C4-2B (cell line): ENCODE measurements at regions not wholly inside any gene's neighbourhood (a gene's known extent, or its start where the extent isn't known, plus 50 kb on each side); places are given as distances from the start of the nearest gene placed in this dataset.

ENCODE experiments used
- CTCF ChIP-seq: fragments of 450-650 bp; conservative IDR thresholded peaks from 2 replicates; pipeline ENCODE4 v1.5.1; 2017; ENCODE audit warnings: mild to moderate bottlenecking
- ZFX ChIP-seq: fragments of 450-650 bp; IDR thresholded peaks from 2 replicates; pipeline ENCODE4 v1.6.1; 2017

GRCh38 chr4:126761947-126762662 lies 870.7 kb upstream of the INTU start:
- no peak for TF ChIP-seq CTCF
- no peak for TF ChIP-seq ZFX
